Osteocyte (in vitro differentiated cells): ENCODE measurements at regions not wholly inside any gene's neighbourhood (a gene's known extent, or its start where the extent isn't known, plus 50 kb on each side); places are given as distances from the start of the nearest gene placed in this dataset.

Source experiments
- DNase-seq: peaks from one replicate; pipeline ENCODE4 v3.0.0; 2021; ENCODE audit warnings: mixed read lengths; ENCODE audit not compliant: unreplicated experiment; ENCODE audit errors: extremely low spot score
- H3K27ac Mint-ChIP-seq: one replicate; pipeline ENCODE4 v1.8.0; 2021; ENCODE audit warnings: mild to moderate bottlenecking, mixed read lengths; ENCODE audit not compliant: unreplicated experiment
- H3K27me3 Mint-ChIP-seq: one replicate; pipeline ENCODE4 v1.8.0; 2021; ENCODE audit warnings: mixed read lengths; ENCODE audit not compliant: unreplicated experiment
- H3K36me3 Mint-ChIP-seq: one replicate; pipeline ENCODE4 v1.8.0; 2021; ENCODE audit warnings: mixed read lengths; ENCODE audit not compliant: unreplicated experiment
- H3K4me1 Mint-ChIP-seq: one replicate; pipeline ENCODE4 v1.8.0; 2021; ENCODE audit warnings: mixed read lengths; ENCODE audit not compliant: unreplicated experiment
- H3K4me3 Mint-ChIP-seq: one replicate; pipeline ENCODE4 v1.8.0; 2021; ENCODE audit warnings: mild to moderate bottlenecking, moderate library complexity, mixed read lengths; ENCODE audit not compliant: unreplicated experiment
- H3K9me3 Mint-ChIP-seq: one replicate; pipeline ENCODE4 v1.8.0; 2021; ENCODE audit warnings: mixed read lengths; ENCODE audit not compliant: unreplicated experiment
- CTCF ChIP-seq: fragments of 200-600 bp; sonication (generic); IDR thresholded peaks from 2 replicates; pipeline ENCODE4 v1.5.0; 2021; ENCODE audit warnings: antibody characterized with exemption, mild to moderate bottlenecking, moderate library complexity

GRCh38 chr2:58650781-58651180 is 409.7 kb upstream of the FANCL start:
- no peak for DNase-seq
- Mint-ChIP-seq H3K4me3 (no peak overlapping the region), H3K4me1 (peaks cover 9% of the 10 kb centered on the region)

DNA sequence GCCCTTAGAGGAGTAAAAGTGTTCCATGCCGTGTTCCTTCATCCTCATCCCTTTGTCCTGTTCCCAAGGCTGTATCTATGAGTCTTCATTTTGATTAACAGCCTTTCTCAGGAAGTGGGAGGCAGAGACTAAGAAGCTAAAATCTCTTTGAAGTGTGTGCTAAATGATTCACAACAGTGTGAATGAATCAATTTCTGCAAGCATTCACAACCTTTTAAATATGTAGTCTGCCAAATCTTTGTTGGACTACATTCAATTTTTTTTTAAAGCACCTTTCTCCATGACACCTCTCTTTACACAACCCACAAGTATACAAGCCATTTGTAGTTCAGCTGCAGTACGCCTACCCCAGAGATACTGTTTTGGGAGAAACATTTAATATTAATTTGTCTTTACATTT is 408.6 kb upstream of the FANCL start:
- H3K36me3 Mint-ChIP-seq: no peaks in the 10 kb centered on the region
- H3K9me3 Mint-ChIP-seq: no peaks in the 10 kb centered on the region
- H3K4me3 Mint-ChIP-seq: no peak overlapping the region
- H3K4me1 Mint-ChIP-seq: peaks cover 7% of the 10 kb centered on the region
- no peak for TF ChIP-seq CTCF
- DNase-seq: no peak
- H3K27ac Mint-ChIP-seq: no peak overlapping the region
- peaks cover 38% of the 10 kb centered on the region for H3K27me3 Mint-ChIP-seq

More at GRCh38 chr2:58650781-58651180, 409.7 kb upstream of the FANCL start:
- H3K36me3 Mint-ChIP-seq: no peaks in the 10 kb centered on the region
- H3K27ac Mint-ChIP-seq: no peak overlapping the region
- H3K27me3 Mint-ChIP-seq: peaks cover 38% of the 10 kb centered on the region
- H3K9me3 Mint-ChIP-seq: no peaks in the 10 kb centered on the region
- no peak for TF ChIP-seq CTCF

DNA sequence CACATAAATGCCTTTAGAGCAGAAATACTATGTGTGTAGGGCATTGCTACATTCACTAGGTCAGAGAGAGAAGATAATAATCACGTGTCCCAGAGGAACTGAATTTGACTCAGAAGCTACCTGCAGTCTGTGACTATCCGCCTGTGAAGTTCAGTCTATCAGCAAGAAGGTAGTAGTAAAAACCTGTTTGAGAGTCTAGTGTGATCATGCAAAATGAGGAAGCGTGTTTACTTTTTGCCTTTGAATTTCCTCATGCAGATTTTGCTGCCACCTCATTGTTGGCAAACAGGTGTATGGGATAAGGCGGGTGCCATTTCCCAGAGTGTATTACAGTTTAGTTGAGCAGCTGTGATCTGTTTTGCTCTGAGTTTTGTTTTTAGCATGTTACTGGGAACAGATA is 403.9 kb upstream of the FANCL start:
- peaks cover 11% of the 10 kb centered on the region for H3K27me3 Mint-ChIP-seq
- DNase-seq: no peak
- H3K4me3 Mint-ChIP-seq: no peak overlapping the region
- no peaks in the 10 kb centered on the region for H3K36me3 Mint-ChIP-seq
- no peak overlapping the region for H3K27ac Mint-ChIP-seq
- peaks cover 7% of the 10 kb centered on the region for H3K4me1 Mint-ChIP-seq
- TF ChIP-seq CTCF: no peak
- no peaks in the 10 kb centered on the region for H3K9me3 Mint-ChIP-seq

DNA sequence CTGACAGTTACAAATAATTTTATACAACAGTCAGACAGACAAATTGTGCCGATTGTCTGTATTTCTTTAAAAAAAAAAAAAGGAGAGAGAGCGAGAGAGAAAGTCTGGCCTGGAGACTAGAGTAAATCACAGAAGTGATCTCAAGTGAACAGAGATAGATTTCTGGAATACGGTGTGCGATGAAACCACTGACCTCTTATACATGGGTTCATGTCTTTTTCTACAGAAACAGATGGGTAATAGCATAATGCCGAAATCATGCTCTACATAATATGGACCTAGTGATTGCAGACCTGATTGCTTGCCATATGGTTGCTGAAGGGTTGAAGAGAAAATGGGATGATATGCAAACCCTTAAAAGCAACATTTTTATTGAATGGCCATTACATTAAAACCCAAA is 403.3 kb upstream of the FANCL start:
- H3K9me3 Mint-ChIP-seq: no peaks in the 10 kb centered on the region
- H3K4me1 Mint-ChIP-seq: peaks cover 7% of the 10 kb centered on the region
- H3K4me3 Mint-ChIP-seq: no peak overlapping the region
- H3K36me3 Mint-ChIP-seq: no peaks in the 10 kb centered on the region
- peaks cover 7% of the 10 kb centered on the region for H3K27me3 Mint-ChIP-seq
- DNase-seq: no peak
- no peak for TF ChIP-seq CTCF
- no peak overlapping the region for H3K27ac Mint-ChIP-seq

DNA sequence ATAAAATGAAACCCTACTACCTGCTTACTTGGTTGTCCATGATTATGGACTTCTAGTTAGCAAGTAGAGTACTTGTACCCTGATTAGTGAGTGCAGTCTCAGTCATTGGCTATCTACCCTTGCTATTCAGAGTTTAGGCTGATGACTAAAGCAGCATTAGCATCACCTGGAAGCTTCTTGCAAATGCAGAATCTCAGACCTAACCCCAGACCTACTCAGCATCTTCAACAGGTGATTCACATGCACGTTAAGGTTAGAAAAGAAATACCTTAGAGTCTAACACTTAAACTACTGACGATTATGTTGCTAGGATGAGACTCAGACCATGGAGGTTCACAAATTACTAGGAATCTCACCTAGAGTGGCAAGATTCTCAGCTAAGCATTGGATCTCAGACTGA is 399.9 kb upstream of the FANCL start:
- Mint-ChIP-seq H3K9me3 (no peaks in the 10 kb centered on the region), H3K36me3 (no peaks in the 10 kb centered on the region), H3K27me3 (peaks cover 6% of the 10 kb centered on the region), H3K27ac (no peak overlapping the region), H3K4me1 (peaks cover 13% of the 10 kb centered on the region), H3K4me3 (no peak overlapping the region)
- DNase-seq: no peak
- TF ChIP-seq CTCF: no peak
